Transverse colon (tissue), 4 donors: ENCODE measurements at regions not wholly inside any gene's neighbourhood (a gene's known extent, or its start where the extent isn't known, plus 50 kb on each side); places are given as distances from the start of the nearest gene placed in this dataset.

Experiments
- DNase-seq: peaks from one replicate; pipeline ENCODE4 v3.0.0-alpha.2; 2019
- H3K27ac ChIP-seq, 4 donors: fragments of 200-600 bp; sonication (generic); 2 replicates each; pipeline ENCODE4 v1.5.1; 2016 to 2018; ENCODE audit warnings: inconsistent platforms in 4 of 4
- H3K27me3 ChIP-seq: fragments of 200-600 bp; sonication (generic); 2 replicates; pipeline ENCODE4 v1.5.1; 2017; ENCODE audit warnings: inconsistent platforms
- H3K36me3 ChIP-seq, 4 donors: fragments of 200-600 bp; sonication (generic); 2 replicates each; pipeline ENCODE4 v1.5.1; 2017 to 2019; ENCODE audit warnings: inconsistent platforms in 4 of 4
- H3K4me1 ChIP-seq, 4 donors: fragments of 200-600 bp; sonication (generic); 2 replicates each; pipeline ENCODE4 v1.5.1; 2017 to 2020; ENCODE audit warnings: inconsistent platforms in 4 of 4
- H3K4me3 ChIP-seq, 4 donors: fragments of 200-600 bp; sonication (generic); 1 replicate in 1 of 4; 2 replicates in 3 of 4; pipeline versions ENCODE4 v1.5.1 to v1.6.1; 2017 to 2019; ENCODE audit warnings: inconsistent platforms in 4 of 4
- H3K9me3 ChIP-seq, 2 donors: fragments of 200-600 bp; sonication (generic); 2 replicates each; pipeline ENCODE4 v1.5.1; 2017 to 2019; ENCODE audit warnings: inconsistent platforms in 2 of 2
- EP300 ChIP-seq: sonication (generic); formaldehyde crosslinking; IDR thresholded peaks from one replicate; pipeline ENCODE4 v1.6.1; 2017; ENCODE audit warnings: antibody characterized with exemption, low read depth
- POLR2A ChIP-seq: fragments of 450-650 bp; IDR thresholded peaks from one replicate; pipeline ENCODE4 v1.6.1; 2016; ENCODE audit warnings: antibody characterized with exemption, mild to moderate bottlenecking, moderate library complexity
- POLR2AphosphoS5 ChIP-seq, 3 donors: sonication (generic); formaldehyde crosslinking; IDR thresholded peaks; one replicate each; pipeline ENCODE4 v1.6.1; 2016; ENCODE audit warnings: antibody characterized with exemption in 3 of 3
- WGBS, 2 donors: methylation state at CpG; one replicate each; pipeline ENCODE4 v1.1.5; 2018; ENCODE audit warnings: low coverage in 1 of 2; 5-methylcytosine and 5-hydroxymethylcytosine counted together
- in situ Hi-C, 4 donors: fragments of 200-750 bp; cut with MboI; loops; one replicate each; pipeline versions ENCODE4 v1.15.0 to v1.15.1; 2017; ENCODE audit warnings: low sequenced_read_pairs in 3 of 4, low pct_ligation_motif_present in 1 of 4, low pct_unique_long_range_greater_than_20kb in 1 of 4
- intact Hi-C: fragments of 100-400 bp; cut with DNase I; formaldehyde crosslinking; loops from one replicate; pipeline ENCODE4 v1.15.1; 2023; ENCODE audit warnings: low total_unique reads
- TF ChIP-seq, protein P1 (sequence below), 5 experiments: fragments of 200-600 bp in 3 of 5; fragments of 450-650 bp in 2 of 5; sonication (generic) in 3 of 5; IDR thresholded peaks; 1 replicate in 2 of 5; 2 replicates in 3 of 5; pipeline ENCODE4 v1.5.1; 2016 to 2017; ENCODE audit warnings: antibody characterized with exemption in 5 of 5, inconsistent platforms in 3 of 5, mild to moderate bottlenecking in 2 of 5, moderate library complexity in 1 of 5

DNA sequence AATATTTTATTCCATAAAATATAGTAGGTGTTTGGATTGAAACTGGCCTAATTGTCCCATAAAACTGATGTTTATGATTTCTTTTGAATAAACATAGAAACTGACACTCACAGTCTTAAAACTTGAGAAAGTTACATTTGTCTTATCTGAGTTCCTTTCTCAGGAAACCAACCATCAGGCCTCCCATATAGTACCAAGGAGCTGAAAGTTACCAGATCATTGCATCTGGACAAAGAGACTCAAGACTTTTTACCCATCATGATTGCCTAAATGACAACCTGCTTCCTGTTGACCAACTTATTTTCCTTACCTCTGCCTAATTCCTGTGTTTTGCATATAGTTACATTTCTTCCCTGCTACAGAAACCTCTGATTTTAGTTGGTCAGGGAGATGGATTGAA, 137.0 kb upstream of the XPO1 start:
- no peak overlapping the region for H3K27ac ChIP-seq
- TF ChIP-seq, protein P1, sequence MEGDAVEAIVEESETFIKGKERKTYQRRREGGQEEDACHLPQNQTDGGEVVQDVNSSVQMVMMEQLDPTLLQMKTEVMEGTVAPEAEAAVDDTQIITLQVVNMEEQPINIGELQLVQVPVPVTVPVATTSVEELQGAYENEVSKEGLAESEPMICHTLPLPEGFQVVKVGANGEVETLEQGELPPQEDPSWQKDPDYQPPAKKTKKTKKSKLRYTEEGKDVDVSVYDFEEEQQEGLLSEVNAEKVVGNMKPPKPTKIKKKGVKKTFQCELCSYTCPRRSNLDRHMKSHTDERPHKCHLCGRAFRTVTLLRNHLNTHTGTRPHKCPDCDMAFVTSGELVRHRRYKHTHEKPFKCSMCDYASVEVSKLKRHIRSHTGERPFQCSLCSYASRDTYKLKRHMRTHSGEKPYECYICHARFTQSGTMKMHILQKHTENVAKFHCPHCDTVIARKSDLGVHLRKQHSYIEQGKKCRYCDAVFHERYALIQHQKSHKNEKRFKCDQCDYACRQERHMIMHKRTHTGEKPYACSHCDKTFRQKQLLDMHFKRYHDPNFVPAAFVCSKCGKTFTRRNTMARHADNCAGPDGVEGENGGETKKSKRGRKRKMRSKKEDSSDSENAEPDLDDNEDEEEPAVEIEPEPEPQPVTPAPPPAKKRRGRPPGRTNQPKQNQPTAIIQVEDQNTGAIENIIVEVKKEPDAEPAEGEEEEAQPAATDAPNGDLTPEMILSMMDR (IDR thresholded peaks at IDR 0.05): no peak
- no peak for TF ChIP-seq POLR2AphosphoS5 (IDR thresholded peaks at IDR 0.05)
- no peak for TF ChIP-seq POLR2A
- TF ChIP-seq EP300: no peak
- peaks cover 4 to 13% of the 10 kb centered on the region in 2 donors for H3K9me3 ChIP-seq
- no peaks in the 10 kb centered on the region for H3K27me3 ChIP-seq
- no peaks in the 10 kb centered on the region for H3K36me3 ChIP-seq
- H3K4me1 ChIP-seq: peaks cover 4 to 18% (median 14%) of the 10 kb centered on the region in 4 donors
- in situ Hi-C loops (no loop called here), intact Hi-C loops (no loop called here)
- no peak overlapping the region for H3K4me3 ChIP-seq
- no peak for DNase-seq

GRCh38 chr2:61671561-61672315, 133.6 kb upstream of the XPO1 start:
- DNase-seq: no peak
- WGBS, 2 donors: 46 to 53% methylated on average over 4 to 5 of the region's 5 CpGs
- no peak for TF ChIP-seq POLR2AphosphoS5 (IDR thresholded peaks at IDR 0.05)
- TF ChIP-seq, protein P1 (IDR thresholded peaks at IDR 0.05): no peak
- TF ChIP-seq EP300: no peak
- no peak for TF ChIP-seq POLR2A
- intact Hi-C loops (no loop called here), in situ Hi-C loops (loop anchor here in 1 of 4 donors (25.0 kb wide), 1 partner anchor 234 kb away; no protein-coding TSS in a partner anchor)
- H3K36me3 ChIP-seq: no peaks in the 10 kb centered on the region
- peaks cover 4 to 22% (median 16%) of the 10 kb centered on the region in 4 donors for H3K4me1 ChIP-seq
- peak overlapping the region; percentile 84 to 93 (median 90) for H3K27ac ChIP-seq
- peak overlapping the region in 3 of 4 donors; percentile 12 to 42 (median 25) for H3K4me3 ChIP-seq
- H3K27me3 ChIP-seq: no peaks in the 10 kb centered on the region
- H3K9me3 ChIP-seq: peaks cover 4 to 13% of the 10 kb centered on the region in 2 donors

- H3K36me3 ChIP-seq: no peaks in the 10 kb centered on the region
- intact Hi-C loops (no loop called here), in situ Hi-C loops (loop anchor here in 1 of 4 donors (25.0 kb wide), 1 partner anchor 234 kb away; no protein-coding TSS in a partner anchor)
These were observed 132.7 kb upstream of the XPO1 start for GRCh38 chr2:61670591-61671501.

DNA sequence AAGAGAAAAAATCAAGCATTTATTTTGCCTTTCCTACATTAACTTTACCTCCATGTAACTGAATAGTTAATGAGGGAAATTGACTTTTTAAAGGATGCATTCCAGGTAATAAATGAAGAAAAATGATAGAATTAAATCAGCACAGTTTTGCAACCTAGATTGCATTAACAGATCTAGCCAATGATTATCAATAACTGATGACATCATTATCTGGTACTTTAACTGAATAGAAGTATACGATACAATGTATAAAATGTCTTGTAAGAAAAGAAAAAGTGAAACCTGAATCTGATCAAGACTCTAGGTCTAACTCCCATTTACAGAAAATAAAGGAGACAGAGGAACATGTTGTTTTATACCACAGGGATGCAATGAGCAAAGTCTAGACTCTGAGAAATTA, 126.0 kb upstream of the XPO1 start:
- H3K36me3 ChIP-seq: no peaks in the 10 kb centered on the region
- no peak overlapping the region for H3K4me3 ChIP-seq
- H3K9me3 ChIP-seq: no peaks in the 10 kb centered on the region
- TF ChIP-seq, protein P1 (IDR thresholded peaks at IDR 0.05): no peak
- TF ChIP-seq POLR2AphosphoS5 (IDR thresholded peaks at IDR 0.05) (no peak), POLR2A (no peak), EP300 (no peak)
- in situ Hi-C loops (loop anchor here in 1 of 4 donors (25.0 kb wide), 1 partner anchor 227 kb away; no protein-coding TSS in a partner anchor), intact Hi-C loops (no loop called here)
- H3K27me3 ChIP-seq: no peaks in the 10 kb centered on the region
- H3K4me1 ChIP-seq: no peaks in the 10 kb centered on the region
- no peak overlapping the region for H3K27ac ChIP-seq
- DNase-seq: no peak
- WGBS, 2 donors: 91 to 97% methylated on average over 1 of the region's 1 CpG

More at GRCh38 chr2:61670591-61671501, 132.7 kb upstream of the XPO1 start:
- peaks cover 4 to 13% of the 10 kb centered on the region in 2 donors for H3K9me3 ChIP-seq
- peak overlapping the region; percentile 84 to 93 (median 90) for H3K27ac ChIP-seq
- peak in 2 of 3 donors; percentile 60 to 70 for TF ChIP-seq POLR2AphosphoS5 (IDR thresholded peaks at IDR 0.05)
- TF ChIP-seq POLR2A: peak; percentile 54
- TF ChIP-seq EP300: no peak
- 5 to 6% methylated on average over 3 of the region's 3 CpGs for WGBS, 2 donors
- peak overlapping the region in 3 of 4 donors; percentile 12 to 42 (median 25) for H3K4me3 ChIP-seq
- H3K4me1 ChIP-seq: peaks cover 4 to 22% (median 16%) of the 10 kb centered on the region in 4 donors
- peak; percentile 49 for DNase-seq
- H3K27me3 ChIP-seq: no peaks in the 10 kb centered on the region
